HAP-1 (cell line): ENCODE measurements at regions not wholly inside any gene's neighbourhood (a gene's known extent, or its start where the extent isn't known, plus 50 kb on each side); places are given as distances from the start of the nearest gene placed in this dataset.
A peak's percentile ranks its signal among the peaks of the same experiment; 100 is the strongest.

Source experiments
- DNase-seq, 2 experiments: peaks; one replicate each; pipeline ENCODE4 v3.0.0-alpha.2; 2016 to 2020; ENCODE audit warnings: low spot score in 2 of 2
- H3K27me3 ChIP-seq: fragments of 250-450 bp; sonication (Bioruptor Pico); 2 replicates; pipeline ENCODE4 v1.5.1; 2020; ENCODE audit warnings: low read depth, mild to moderate bottlenecking, moderate library complexity
- H3K36me3 ChIP-seq: fragments of 250-450 bp; sonication (Bioruptor Pico); replicated peaks from 2 replicates; pipeline ENCODE4 v1.5.1; 2020; ENCODE audit warnings: mild to moderate bottlenecking
- H3K4me1 ChIP-seq: fragments of 250-450 bp; sonication (Bioruptor Pico); 2 replicates; pipeline ENCODE4 v1.5.1; 2020; ENCODE audit warnings: mild to moderate bottlenecking
- H3K4me3 ChIP-seq: fragments of 250-450 bp; sonication (Bioruptor Pico); 2 replicates; pipeline ENCODE4 v1.5.1; 2020; ENCODE audit warnings: mild to moderate bottlenecking, moderate library complexity
- H3K9me3 ChIP-seq: fragments of 250-450 bp; sonication (Bioruptor Pico); 2 replicates; pipeline ENCODE4 v1.5.1; 2020; ENCODE audit warnings: mild to moderate bottlenecking, moderate library complexity
- in situ Hi-C: fragments of 300-500 bp; cut with MboI; formaldehyde crosslinking; loops from 3 replicates; pipeline ENCODE4 v1.14.3; 2020; ENCODE audit warnings: low sequenced_read_pairs, inconsistent platforms, mixed read lengths

DNA sequence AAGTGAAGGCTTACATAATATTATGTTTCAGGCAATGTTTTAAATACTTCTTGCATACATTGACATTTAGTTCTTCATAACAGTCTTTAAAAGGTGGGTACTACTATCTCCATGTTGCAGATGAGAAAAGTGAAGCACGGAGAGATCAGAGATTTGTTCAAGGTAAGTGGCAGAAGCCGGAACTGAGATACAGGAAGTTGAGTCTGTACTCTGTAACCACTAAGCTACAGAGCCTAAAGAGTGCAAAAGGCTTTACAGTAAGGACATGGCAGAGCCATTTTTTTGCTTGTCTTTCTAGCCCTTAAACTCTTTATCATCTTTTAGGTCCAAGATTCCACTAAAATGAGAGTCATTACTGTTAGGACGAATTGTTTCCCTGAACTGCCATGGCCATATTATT is 186.5 kb upstream of the PEX5L start:
- in situ Hi-C loops = no loop called here

DNA sequence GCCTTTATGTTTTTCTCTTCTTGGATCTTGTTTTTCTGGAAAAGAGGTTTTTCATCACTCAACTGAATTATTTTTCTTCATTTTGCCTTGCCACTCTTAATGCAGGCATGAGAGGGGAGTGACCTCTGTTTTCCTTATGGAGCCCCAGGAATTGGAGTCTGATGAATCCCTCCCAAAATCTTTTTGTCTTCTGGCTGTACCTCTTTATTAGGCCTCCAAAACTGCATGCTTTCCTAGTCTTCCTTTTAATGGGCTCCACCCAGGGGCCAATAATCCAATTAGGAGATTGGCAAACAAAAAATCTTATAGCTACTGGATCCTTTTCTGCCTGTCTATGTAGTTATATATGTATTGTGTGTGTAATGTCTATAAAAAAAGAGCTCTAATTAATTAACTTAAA is 192.4 kb upstream of the PEX5L start:
- no peaks in the 10 kb centered on the region; the same call in none of the 2 replicates for H3K9me3 ChIP-seq
- no peak overlapping the region for H3K4me3 ChIP-seq
- no peak for DNase-seq
- no peaks in the 10 kb centered on the region for H3K27me3 ChIP-seq
- H3K36me3 ChIP-seq = no peaks in the 10 kb centered on the region
- H3K4me1 ChIP-seq = no peaks in the 10 kb centered on the region
- in situ Hi-C loops = no loop called here

More for the DNA sequence above, 186.5 kb upstream of the PEX5L start:
- H3K36me3 ChIP-seq = no peaks in the 10 kb centered on the region
- DNase-seq = no peak
- H3K4me1 ChIP-seq = no peaks in the 10 kb centered on the region
- no peaks in the 10 kb centered on the region for H3K27me3 ChIP-seq
- H3K9me3 ChIP-seq = no peaks in the 10 kb centered on the region; the same call in 1 of the 2 replicates
- H3K4me3 ChIP-seq = no peak overlapping the region

DNA sequence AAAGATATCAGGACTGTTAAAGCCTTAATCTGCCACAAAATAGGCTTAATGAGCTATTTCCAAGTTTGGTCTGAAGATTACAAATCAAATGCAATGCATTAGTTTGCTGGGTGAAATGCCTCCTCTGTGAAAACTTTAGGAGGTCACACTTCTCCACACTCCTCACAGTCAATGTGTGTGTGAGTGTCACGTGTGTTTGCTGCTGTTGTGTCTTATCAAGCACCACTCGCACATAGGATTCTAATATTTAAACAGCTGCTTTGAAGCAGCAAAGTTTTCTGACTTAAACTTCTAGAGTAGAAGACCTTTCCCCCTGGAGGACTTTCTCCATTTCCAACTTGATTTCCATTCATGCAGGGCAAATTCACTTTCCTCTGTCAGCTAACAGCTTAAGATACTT is 203.2 kb upstream of the PEX5L start:
- Histone ChIP-seq H3K36me3 (no peaks in the 10 kb centered on the region), H3K4me1 (no peaks in the 10 kb centered on the region), H3K4me3 (no peak overlapping the region), H3K27me3 (no peaks in the 10 kb centered on the region), H3K9me3 (no peaks in the 10 kb centered on the region)
- DNase-seq = no peak
- in situ Hi-C loops = no loop called here

DNA sequence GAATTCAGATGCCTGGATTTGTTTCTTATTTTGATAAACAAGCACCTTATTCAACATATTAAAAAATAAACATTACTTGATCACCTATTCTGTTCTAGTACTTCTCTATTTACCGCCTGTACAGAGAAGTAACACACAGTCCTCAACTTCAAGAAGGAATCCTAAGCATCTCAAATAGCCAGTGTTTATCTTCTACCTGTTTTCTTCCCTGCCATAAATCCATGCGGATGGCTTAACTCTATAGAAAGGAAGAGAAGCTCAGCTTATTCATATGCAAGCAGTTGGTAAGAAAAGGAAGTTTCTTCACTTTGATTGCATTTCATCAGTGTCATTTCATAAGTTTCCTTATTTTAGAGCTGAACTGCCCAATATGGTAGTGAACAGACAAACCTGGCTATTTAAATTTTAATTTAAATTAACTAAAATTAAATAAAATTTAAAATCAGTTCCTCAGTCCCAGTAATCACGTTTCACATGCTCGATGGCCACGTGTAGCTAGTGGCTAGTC is 210.0 kb upstream of the PEX5L start:
- in situ Hi-C loops = no loop called here

DNA sequence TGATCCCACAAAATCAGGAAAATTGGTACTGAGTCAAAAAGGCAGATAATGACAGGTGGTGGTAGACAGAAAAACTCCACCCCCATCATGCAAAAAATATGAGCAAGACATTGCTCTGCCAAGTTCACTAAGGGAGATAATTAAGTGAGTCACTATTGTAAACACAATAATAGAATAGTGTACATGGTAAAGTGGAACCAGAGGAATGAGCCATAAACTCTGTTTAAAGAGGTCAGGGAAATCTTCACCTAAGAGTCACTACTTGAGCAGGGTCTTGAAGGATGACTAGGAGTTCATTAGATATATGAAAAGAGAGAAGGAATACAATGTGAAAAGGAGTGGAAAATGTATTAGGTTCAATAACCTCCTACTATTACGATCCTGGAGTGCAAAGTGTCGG is 213.4 kb upstream of the PEX5L start:
- Histone ChIP-seq H3K4me1 (peaks cover 13% of the 10 kb centered on the region), H3K4me3 (no peak overlapping the region), H3K27me3 (no peaks in the 10 kb centered on the region), H3K36me3 (no peaks in the 10 kb centered on the region), H3K9me3 (no peaks in the 10 kb centered on the region)
- in situ Hi-C loops = no loop called here
- no peak for DNase-seq

More for the DNA sequence above, 210.0 kb upstream of the PEX5L start:
- Histone ChIP-seq H3K36me3 (no peaks in the 10 kb centered on the region), H3K4me3 (no peak overlapping the region), H3K9me3 (no peaks in the 10 kb centered on the region), H3K4me1 (peaks cover 13% of the 10 kb centered on the region), H3K27me3 (no peaks in the 10 kb centered on the region)
- peak in 1 of 2 experiments; percentile 46 for DNase-seq

DNA sequence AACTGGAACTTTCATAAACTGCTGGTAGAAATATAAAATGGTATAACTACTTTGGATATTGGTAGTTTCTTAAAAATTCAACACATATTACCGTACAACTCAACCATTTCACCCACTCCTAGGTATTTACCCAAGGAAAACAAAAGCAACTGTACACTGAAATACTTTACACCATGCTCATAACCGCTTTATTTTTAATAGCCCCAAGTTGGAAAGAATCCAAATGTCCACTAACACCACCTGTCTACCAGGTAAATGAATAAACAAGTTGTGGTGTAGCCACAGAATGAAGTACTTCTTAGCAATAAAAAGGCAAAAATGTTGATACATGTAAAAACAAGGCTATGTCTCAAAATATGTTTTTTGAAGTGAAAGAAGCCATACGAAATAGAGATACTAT is 215.9 kb upstream of the PEX5L start:
- no peak for DNase-seq
- H3K4me1 ChIP-seq = peaks cover 2% of the 10 kb centered on the region
- no peaks in the 10 kb centered on the region for H3K9me3 ChIP-seq
- no peaks in the 10 kb centered on the region for H3K27me3 ChIP-seq
- no peak overlapping the region for H3K4me3 ChIP-seq
- in situ Hi-C loops = no loop called here
- no peaks in the 10 kb centered on the region for H3K36me3 ChIP-seq

DNA sequence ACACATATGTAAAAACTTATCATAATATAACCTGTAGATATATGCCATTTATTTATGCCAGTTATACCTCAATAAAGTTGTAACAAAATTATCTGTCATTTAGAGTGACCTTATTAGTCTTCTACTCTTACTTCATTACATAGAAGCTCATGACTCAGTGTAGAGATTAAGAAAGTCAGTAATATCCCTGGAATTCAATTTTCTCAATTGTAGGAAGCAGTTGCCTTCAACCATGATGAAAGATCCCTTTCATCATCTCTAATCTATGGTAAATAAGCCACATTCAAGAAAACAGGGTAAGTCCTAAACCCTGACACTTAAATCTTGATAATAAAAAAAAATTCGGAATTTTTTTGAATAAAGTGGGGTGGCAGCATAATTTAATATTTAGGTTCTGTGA is 216.5 kb upstream of the PEX5L start:
- Histone ChIP-seq H3K4me3 (no peak overlapping the region), H3K27me3 (no peaks in the 10 kb centered on the region), H3K4me1 (no peaks in the 10 kb centered on the region), H3K9me3 (no peaks in the 10 kb centered on the region), H3K36me3 (no peaks in the 10 kb centered on the region)
- in situ Hi-C loops = no loop called here
- no peak for DNase-seq

DNA sequence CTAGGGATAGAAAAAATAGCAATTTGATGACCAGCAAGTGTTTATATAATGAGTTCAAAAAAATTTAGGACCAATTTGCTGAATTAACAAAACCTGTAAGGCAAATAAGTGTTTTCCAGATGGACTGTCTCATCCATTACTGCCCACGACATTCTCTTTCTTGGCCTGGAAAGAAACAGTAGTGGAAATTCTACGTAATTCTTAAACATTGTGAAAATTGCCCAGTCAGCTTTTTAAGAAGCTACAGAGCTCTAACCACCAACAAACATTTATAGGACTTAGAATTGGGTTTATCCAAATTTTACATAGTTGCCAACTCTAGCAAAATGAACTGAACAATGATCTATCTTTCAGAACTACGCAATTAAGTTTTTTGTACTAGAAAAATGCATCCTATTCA is 227.7 kb upstream of the PEX5L start:
- H3K9me3 ChIP-seq = no peaks in the 10 kb centered on the region
- no peaks in the 10 kb centered on the region for H3K36me3 ChIP-seq
- H3K4me1 ChIP-seq = no peaks in the 10 kb centered on the region
- in situ Hi-C loops = no loop called here
- no peak overlapping the region for H3K4me3 ChIP-seq
- no peak for DNase-seq
- no peaks in the 10 kb centered on the region for H3K27me3 ChIP-seq

DNA sequence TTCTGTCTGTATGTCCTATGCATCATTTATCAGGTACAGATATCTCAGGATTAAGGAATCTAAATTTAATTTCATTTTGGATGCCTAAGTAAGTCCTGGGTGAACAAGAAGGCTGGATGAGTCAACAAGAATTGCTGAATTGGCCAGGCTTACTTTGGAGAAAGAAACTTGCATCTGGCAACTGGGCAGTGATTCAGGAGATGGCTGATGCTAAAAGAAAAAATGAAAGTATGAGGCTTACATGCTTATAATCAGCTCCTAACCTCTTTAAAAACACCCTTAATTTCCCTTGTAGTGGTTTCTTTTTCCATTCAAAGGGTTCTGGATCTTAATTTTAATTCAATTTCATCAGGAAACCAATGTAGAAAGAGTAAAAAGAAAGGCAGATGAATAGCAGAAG is 228.8 kb upstream of the PEX5L start:
- Histone ChIP-seq H3K9me3 (no peaks in the 10 kb centered on the region), H3K4me1 (no peaks in the 10 kb centered on the region), H3K36me3 (no peaks in the 10 kb centered on the region), H3K4me3 (no peak overlapping the region), H3K27me3 (no peaks in the 10 kb centered on the region)
- DNase-seq = no peak
- in situ Hi-C loops = no loop called here

DNA sequence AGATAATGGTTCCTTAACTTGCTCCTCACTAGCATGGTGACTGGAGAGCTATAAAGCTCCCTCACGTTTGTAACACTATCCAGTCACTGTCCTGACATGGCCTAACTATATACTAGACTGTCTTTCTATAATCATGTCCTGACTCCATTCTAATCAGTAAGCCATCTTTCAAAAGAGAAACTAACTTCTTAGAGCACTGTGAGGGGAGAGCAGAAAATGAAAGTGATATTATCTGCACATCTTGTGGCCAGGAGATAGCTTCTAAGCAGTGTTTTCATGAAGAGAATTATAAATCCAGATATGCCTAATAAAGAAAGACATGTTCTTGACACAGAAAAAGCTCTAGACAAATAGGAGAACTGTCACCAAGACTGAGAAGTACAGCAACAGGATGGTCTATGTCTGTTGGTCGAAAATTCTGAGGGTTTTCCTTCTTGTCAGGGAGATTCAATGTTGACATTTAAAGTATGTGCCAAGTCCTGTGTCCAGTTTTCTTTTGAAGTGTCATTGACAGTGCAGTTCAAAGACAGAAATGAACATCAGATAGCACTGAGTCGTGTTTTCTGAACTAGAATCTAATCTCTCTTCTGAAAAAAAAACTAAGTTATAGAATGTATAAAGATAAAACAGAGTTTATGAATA is 230.6 kb upstream of the PEX5L start:
- Histone ChIP-seq H3K4me3 (no peak overlapping the region), H3K36me3 (no peaks in the 10 kb centered on the region), H3K9me3 (no peaks in the 10 kb centered on the region), H3K4me1 (no peaks in the 10 kb centered on the region), H3K27me3 (no peaks in the 10 kb centered on the region)
- no peak for DNase-seq
- in situ Hi-C loops = no loop called here

DNA sequence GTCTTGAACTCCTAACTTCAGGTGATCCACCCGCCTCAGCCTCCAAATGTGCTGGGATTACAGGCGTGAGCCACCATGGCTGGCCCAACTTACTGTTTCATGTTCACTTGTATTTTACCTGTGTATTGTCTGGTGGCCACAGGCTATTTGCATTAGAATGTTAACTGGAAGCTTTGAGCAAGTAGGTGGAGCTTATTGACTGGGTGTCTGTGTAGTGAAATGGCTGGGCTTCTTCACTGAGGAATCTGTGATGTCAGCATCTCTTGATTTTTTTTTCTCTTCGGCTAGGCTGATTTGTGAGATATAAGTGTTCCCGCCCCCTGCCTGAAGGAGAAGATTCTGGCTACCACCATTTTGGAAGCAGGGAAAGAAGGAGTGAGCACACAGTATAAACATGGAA is 237.8 kb upstream of the PEX5L start:
- in situ Hi-C loops = no loop called here
- Histone ChIP-seq H3K4me1 (no peaks in the 10 kb centered on the region), H3K36me3 (no peaks in the 10 kb centered on the region), H3K27me3 (no peaks in the 10 kb centered on the region), H3K4me3 (no peak overlapping the region), H3K9me3 (no peaks in the 10 kb centered on the region)
- no peak for DNase-seq

DNA sequence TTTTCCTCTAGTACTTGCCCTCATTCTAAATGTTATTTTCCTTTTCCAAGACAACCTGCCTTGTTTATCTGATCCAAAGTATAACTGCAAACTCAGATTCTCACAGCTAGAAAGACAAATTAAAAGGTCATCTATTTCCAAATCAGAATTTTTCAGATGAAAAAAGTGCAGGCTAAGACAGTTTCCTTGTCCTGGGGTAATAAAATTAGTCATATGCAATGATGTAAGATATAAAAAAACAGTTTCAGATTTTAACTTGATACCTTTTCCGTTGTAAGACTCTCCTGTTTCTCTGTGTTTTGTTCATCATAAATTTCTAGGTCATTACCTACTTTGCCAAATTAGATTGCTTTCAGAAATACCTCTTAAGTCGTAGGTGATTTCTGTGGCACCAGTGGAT is 238.4 kb upstream of the PEX5L start:
- Histone ChIP-seq H3K27me3 (no peaks in the 10 kb centered on the region), H3K9me3 (no peaks in the 10 kb centered on the region), H3K4me3 (no peak overlapping the region), H3K4me1 (no peaks in the 10 kb centered on the region), H3K36me3 (no peaks in the 10 kb centered on the region)
- DNase-seq = no peak
- in situ Hi-C loops = no loop called here

DNA sequence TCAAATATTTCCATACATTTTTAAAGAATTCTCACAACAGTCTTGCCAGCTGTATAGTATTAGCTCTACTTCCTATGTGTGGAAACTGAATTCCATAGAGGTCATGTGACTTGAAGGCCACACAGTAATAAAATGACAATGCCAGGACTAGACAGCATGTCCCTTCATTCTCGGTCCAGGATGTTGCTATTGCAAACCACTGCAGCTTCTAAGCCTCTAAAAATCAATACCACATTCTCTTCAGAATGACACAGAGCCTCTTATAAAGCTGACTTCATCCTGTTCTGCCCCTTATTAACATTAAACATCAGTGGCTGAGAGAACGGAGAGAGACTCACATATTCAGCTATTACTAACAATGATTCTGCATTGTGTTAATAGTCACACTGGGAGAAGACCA is 240.3 kb upstream of the PEX5L start:
- no peaks in the 10 kb centered on the region for H3K4me1 ChIP-seq
- H3K9me3 ChIP-seq = no peaks in the 10 kb centered on the region
- no peak overlapping the region for H3K4me3 ChIP-seq
- in situ Hi-C loops = no loop called here
- peak in 1 of 2 experiments; percentile 14 for DNase-seq
- no peaks in the 10 kb centered on the region for H3K36me3 ChIP-seq
- no peaks in the 10 kb centered on the region for H3K27me3 ChIP-seq

DNA sequence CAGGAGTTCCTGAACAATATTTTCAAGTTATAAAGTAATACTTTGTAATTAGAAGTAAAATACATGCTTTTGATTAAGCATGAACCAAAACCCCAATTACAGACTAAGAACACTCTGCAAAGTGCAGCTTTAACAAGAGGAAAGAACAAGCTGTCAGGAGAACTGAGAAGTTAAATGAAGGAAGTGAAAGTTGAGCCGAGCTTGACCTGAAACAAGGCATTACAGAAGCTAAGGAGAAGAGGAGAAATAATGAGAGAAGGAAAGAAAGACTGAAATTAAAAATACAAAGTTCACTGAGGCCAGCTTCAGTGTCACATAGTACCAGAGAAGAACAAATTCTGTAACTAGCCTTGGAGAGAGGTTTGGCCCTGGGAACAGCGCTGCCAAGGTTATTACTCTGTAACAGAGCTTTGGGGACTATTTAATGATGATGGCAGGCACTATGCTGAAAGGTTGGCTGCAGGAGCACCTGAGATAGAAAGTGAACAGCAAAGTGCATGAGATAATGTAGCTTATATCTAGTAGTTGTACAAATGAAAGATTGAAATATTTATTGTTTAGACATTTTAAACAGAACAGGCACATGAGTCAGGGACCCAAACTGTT is 241.9 kb upstream of the PEX5L start:
- H3K9me3 ChIP-seq = no peaks in the 10 kb centered on the region
- no peak overlapping the region for H3K4me3 ChIP-seq
- no peaks in the 10 kb centered on the region for H3K27me3 ChIP-seq
- no peaks in the 10 kb centered on the region for H3K4me1 ChIP-seq
- no peaks in the 10 kb centered on the region for H3K36me3 ChIP-seq
- no peak for DNase-seq
- in situ Hi-C loops = no loop called here

DNA sequence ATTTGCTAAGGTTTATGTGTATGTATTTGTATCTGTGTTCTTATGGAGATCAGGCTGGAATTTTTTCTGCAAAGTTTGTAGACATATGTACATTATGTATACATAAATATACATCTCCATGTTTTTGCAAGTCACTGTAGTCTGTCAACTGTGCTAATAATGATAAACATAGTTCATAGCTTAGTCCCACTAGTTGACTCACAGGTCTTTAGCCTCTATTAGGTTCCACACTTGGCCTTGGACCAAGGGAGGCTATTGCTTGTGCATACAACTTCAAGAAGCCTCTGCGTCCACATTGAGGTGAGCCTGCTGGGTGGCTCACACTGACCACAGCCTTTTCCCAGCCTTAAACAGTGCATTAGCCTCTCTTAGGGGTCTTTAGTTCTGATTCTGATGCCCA is 243.8 kb upstream of the PEX5L start:
- in situ Hi-C loops = no loop called here

More for the DNA sequence above, 243.8 kb upstream of the PEX5L start:
- Histone ChIP-seq H3K27me3 (no peaks in the 10 kb centered on the region), H3K4me3 (no peak overlapping the region), H3K4me1 (no peaks in the 10 kb centered on the region), H3K9me3 (no peaks in the 10 kb centered on the region), H3K36me3 (no peaks in the 10 kb centered on the region)
- DNase-seq = no peak
